ENCODE measurements at regions not wholly inside any gene's neighbourhood (a gene's known extent, or its start where the extent isn't known, plus 50 kb on each side); places are given as distances from the start of the nearest gene placed in this dataset.
"Not testable (repeated sequence)": the region's sequence is repeated elsewhere in the genome, so short reads cannot be mapped to it uniquely, and the experiment has no call there.

GRCh38 chr1:30444401-30444800 lies 279.0 kb downstream of the MATN1 start:
- intact Hi-C loops (cut with DNase I; ENCODE audit: low total_unique reads): no loop called here
- no peaks in the 10 kb centered on the region for H3K27me3 ChIP-seq
- H3K27ac ChIP-seq: no peak overlapping the region
- no peak for DNase-seq (ENCODE audit: low spot score in 2 of 2)
- no peak overlapping the region for H3K4me3 ChIP-seq
- no peak for TF ChIP-seq POLR2A (IDR thresholded peaks at IDR 0.05)
- TF ChIP-seq, protein P1, sequence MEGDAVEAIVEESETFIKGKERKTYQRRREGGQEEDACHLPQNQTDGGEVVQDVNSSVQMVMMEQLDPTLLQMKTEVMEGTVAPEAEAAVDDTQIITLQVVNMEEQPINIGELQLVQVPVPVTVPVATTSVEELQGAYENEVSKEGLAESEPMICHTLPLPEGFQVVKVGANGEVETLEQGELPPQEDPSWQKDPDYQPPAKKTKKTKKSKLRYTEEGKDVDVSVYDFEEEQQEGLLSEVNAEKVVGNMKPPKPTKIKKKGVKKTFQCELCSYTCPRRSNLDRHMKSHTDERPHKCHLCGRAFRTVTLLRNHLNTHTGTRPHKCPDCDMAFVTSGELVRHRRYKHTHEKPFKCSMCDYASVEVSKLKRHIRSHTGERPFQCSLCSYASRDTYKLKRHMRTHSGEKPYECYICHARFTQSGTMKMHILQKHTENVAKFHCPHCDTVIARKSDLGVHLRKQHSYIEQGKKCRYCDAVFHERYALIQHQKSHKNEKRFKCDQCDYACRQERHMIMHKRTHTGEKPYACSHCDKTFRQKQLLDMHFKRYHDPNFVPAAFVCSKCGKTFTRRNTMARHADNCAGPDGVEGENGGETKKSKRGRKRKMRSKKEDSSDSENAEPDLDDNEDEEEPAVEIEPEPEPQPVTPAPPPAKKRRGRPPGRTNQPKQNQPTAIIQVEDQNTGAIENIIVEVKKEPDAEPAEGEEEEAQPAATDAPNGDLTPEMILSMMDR (IDR thresholded peaks at IDR 0.05): no peak
- TF ChIP-seq POLR2AphosphoS5 (IDR thresholded peaks at IDR 0.05): no peak
- H3K9me3 ChIP-seq: no peaks in the 10 kb centered on the region
- no peaks in the 10 kb centered on the region for H3K4me1 ChIP-seq
- H3K36me3 ChIP-seq: no peaks in the 10 kb centered on the region

DNA sequence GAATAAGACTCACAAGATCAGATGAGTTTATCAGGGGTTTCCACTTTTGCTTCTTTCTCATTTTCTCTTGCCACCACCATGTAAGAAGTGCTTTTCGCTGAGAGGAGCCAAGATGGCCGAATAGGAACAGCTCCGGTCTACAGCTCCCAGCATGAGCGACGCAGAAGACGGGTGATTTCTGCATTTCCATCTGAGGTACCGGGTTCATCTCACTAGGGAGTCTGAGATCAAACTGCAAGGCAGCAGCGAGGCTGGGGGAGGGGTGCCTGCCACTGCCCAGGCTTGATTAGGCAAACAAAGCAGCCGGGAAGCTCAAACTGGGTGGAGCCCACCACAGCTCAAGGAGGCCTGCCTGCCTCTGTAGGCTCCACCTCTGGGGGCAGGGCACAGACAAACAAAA lies 285.1 kb downstream of the MATN1 start:
- H3K27ac ChIP-seq; H3K36me3 ChIP-seq; DNase-seq (ENCODE audit: low spot score in 2 of 2); intact Hi-C loops (cut with DNase I; ENCODE audit: low total_unique reads); H3K4me3 ChIP-seq; H3K9me3 ChIP-seq; H3K27me3 ChIP-seq; H3K4me1 ChIP-seq: not testable (repeated sequence)

GRCh38 chr1:30437059-30437576 lies 286.3 kb downstream of the MATN1 start:
- no peaks in the 10 kb centered on the region for H3K4me1 ChIP-seq
- intact Hi-C loops (cut with DNase I; ENCODE audit: low total_unique reads): no loop called here
- no peak overlapping the region for H3K4me3 ChIP-seq
- H3K36me3 ChIP-seq: no peaks in the 10 kb centered on the region
- H3K9me3 ChIP-seq: peaks cover 0 to 1% of the 10 kb centered on the region in 2 donors
- TF ChIP-seq POLR2A (IDR thresholded peaks at IDR 0.05): no peak
- TF ChIP-seq, protein P1 (IDR thresholded peaks at IDR 0.05): no peak
- no peak for TF ChIP-seq POLR2AphosphoS5 (IDR thresholded peaks at IDR 0.05)
- H3K27ac ChIP-seq: no peak overlapping the region
- DNase-seq (ENCODE audit: low spot score in 2 of 2): no peak
- H3K27me3 ChIP-seq: no peaks in the 10 kb centered on the region

- H3K4me1 ChIP-seq: no peaks in the 10 kb centered on the region
- DNase-seq (ENCODE audit: low spot score in 2 of 2): peak in 1 of 2 donors; percentile 9
- intact Hi-C loops (cut with DNase I; ENCODE audit: low total_unique reads): no loop called here
- peaks cover 5 to 16% of the 10 kb centered on the region in 2 donors for H3K9me3 ChIP-seq
- no peaks in the 10 kb centered on the region for H3K36me3 ChIP-seq
- no peak overlapping the region for H3K4me3 ChIP-seq
- no peak overlapping the region for H3K27ac ChIP-seq
- H3K27me3 ChIP-seq: no peaks in the 10 kb centered on the region
- TF ChIP-seq, protein P1 (IDR thresholded peaks at IDR 0.05): no peak
- TF ChIP-seq POLR2A (IDR thresholded peaks at IDR 0.05) (no peak), POLR2AphosphoS5 (IDR thresholded peaks at IDR 0.05) (no peak)
Observed at GRCh38 chr1:30427545-30427944, 295.8 kb downstream of the MATN1 start.

- no peaks in the 10 kb centered on the region for H3K4me1 ChIP-seq
- peaks cover 0 to 5% of the 10 kb centered on the region in 2 donors for H3K27me3 ChIP-seq
- intact Hi-C loops (cut with DNase I; ENCODE audit: low total_unique reads): no loop called here
- H3K4me3 ChIP-seq: no peak overlapping the region
- DNase-seq (ENCODE audit: low spot score in 2 of 2): peak in 1 of 2 donors; percentile 28
- H3K36me3 ChIP-seq: no peaks in the 10 kb centered on the region
- no peak for TF ChIP-seq POLR2A (IDR thresholded peaks at IDR 0.05)
- TF ChIP-seq POLR2AphosphoS5 (IDR thresholded peaks at IDR 0.05): no peak
- TF ChIP-seq, protein P1 (IDR thresholded peaks at IDR 0.05): no peak
- peaks cover 5 to 12% of the 10 kb centered on the region in 2 donors for H3K9me3 ChIP-seq
- no peak overlapping the region for H3K27ac ChIP-seq
Observed at GRCh38 chr1:30425046-30425445, 298.3 kb downstream of the MATN1 start.

DNA sequence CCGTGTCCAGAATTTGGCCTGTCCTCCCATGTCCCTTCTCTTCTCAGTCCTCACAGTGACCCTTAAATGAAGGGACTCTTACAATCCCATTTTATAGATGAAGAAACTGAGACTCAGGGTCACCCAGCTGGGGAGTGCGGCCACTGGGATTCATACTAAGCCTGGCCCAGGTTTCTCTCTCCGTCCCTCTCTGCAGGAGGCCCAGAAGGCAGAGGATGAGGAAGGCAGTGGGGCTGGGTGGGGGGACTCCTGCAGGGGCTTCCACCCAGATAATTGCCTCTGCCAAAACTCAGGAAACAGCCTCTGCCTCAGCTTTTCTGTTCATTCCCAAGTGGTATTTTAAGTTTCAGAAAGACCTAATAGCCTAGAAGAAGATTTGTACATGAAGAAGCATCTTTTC lies 299.8 kb downstream of the MATN1 start:
- TF ChIP-seq POLR2AphosphoS5 (IDR thresholded peaks at IDR 0.05) (no peak), POLR2A (IDR thresholded peaks at IDR 0.05) (no peak)
- TF ChIP-seq, protein P1 (IDR thresholded peaks at IDR 0.05): no peak
- Histone ChIP-seq H3K4me3 (no peak overlapping the region), H3K4me1 (no peaks in the 10 kb centered on the region), H3K27ac (no peak overlapping the region), H3K27me3 (peaks cover 0 to 5% of the 10 kb centered on the region in 2 donors), H3K9me3 (peaks cover 5 to 12% of the 10 kb centered on the region in 2 donors), H3K36me3 (no peaks in the 10 kb centered on the region)
- peak in 1 of 2 donors; percentile 5 for DNase-seq (ENCODE audit: low spot score in 2 of 2)
- intact Hi-C loops (cut with DNase I; ENCODE audit: low total_unique reads): no loop called here
